ENCODE measurements at regions not wholly inside any gene's neighbourhood (a gene's known extent, or its start where the extent isn't known, plus 50 kb on each side); places are given as distances from the start of the nearest gene placed in this dataset.

GRCh38 chr15:70584838-70585706 lies 178.3 kb downstream of the UACA start:
- Histone ChIP-seq H3K27ac (ENCODE audit: insufficient read length, low read depth, low read length) (no peak overlapping the region), H3K56ac (ENCODE audit: insufficient read length, low read depth, low read length) (no peak overlapping the region), H3K79me2 (ENCODE audit: insufficient read depth, low read length) (no peaks in the 10 kb centered on the region), H3K4me2 (ENCODE audit: insufficient read depth, insufficient read length, low read length) (peak overlapping the region; percentile 86), H2BK120ac (ENCODE audit: low read depth, low read length, poor library complexity, severe bottlenecking) (no peak overlapping the region), H3K18ac (ENCODE audit: insufficient read length, low read depth, low read length) (peak overlapping the region; percentile 53), H4K91ac (ENCODE audit: insufficient read length, low read depth, low read length) (no peak overlapping the region), H3K9ac (ENCODE audit: extremely low read depth, insufficient read length, low read length) (no peak overlapping the region), H4K8ac (replicated peaks; ENCODE audit: insufficient read length, low read depth, low read length) (no peak overlapping the region), H4K20me1 (ENCODE audit: control insufficient read depth, insufficient read depth, insufficient read length) (no peaks in the 10 kb centered on the region), H2BK12ac (ENCODE audit: insufficient read length, low read depth, low read length) (no peak overlapping the region), H3T11ph (ENCODE audit: low read length) (no peak overlapping the region), H2BK5ac (ENCODE audit: insufficient read length, low read length) (no peak overlapping the region), H3K14ac (ENCODE audit: insufficient read depth, low read length) (peak overlapping the region; percentile 59; the same call in 1 of the 2 replicates), H3K9me3 (ENCODE audit: control insufficient read depth, low read depth, low read length) (no peaks in the 10 kb centered on the region), H4K5ac (ENCODE audit: insufficient read length, low read depth, low read length) (no peak overlapping the region), H2AK5ac (ENCODE audit: insufficient read length, low read length) (no peak overlapping the region), H3K4me1 (ENCODE audit: insufficient read depth, low read length) (no peaks in the 10 kb centered on the region; the same call in 1 of the 2 replicates), H2BK20ac (ENCODE audit: low read depth, low read length, poor library complexity, severe bottlenecking) (no peak overlapping the region), H2BK15ac (ENCODE audit: low read depth, low read length) (no peak overlapping the region), H3K4ac (ENCODE audit: low read depth, low read length) (no peak overlapping the region), H3K23me2 (ENCODE audit: insufficient read length, low read depth, low read length, poor library complexity, severe bottlenecking) (peaks cover 11% of the 10 kb centered on the region), H3K23ac (ENCODE audit: insufficient read length, low read depth, low read length) (no peak overlapping the region), H3K79me1 (ENCODE audit: insufficient read depth, low read depth, low read length, poor library complexity, severe bottlenecking) (no peaks in the 10 kb centered on the region), H3K27me3 (ENCODE audit: insufficient read depth, low read length) (peaks cover 5% of the 10 kb centered on the region; the same call in 1 of the 2 replicates), H2AFZ (ENCODE audit: low read length) (no peak overlapping the region)
- Mint-ChIP-seq H3K4me1 (peaks cover 22 to 27% of the 10 kb centered on the region in 2 experiments), H3K27ac (no peak overlapping the region), H3K9me3 (peaks cover 4 to 6% of the 10 kb centered on the region in 2 experiments; a peak in 4 of 5 replicates), H3K27me3 (ENCODE audit: low read depth) (peaks cover 35% of the 10 kb centered on the region), H3K4me3 (peak overlapping the region; percentile 60 to 71), H3K36me3 (ENCODE audit: insufficient read depth in 1 of 3, low read depth in 3 of 3) (peaks cover 0 to 5% (median 0%) of the 10 kb centered on the region in 3 experiments; a peak in 2 of 7 replicates)
- TF ChIP-seq CTCF (conservative IDR thresholded peaks at IDR 0.05), result peak; percentile 84
- peak; percentile 83 for DNase-seq
- WGBS (ENCODE audit: extremely low coverage, insufficient read length, low lambda C conversion rate), result no CpG with 5 or more reads among the region's 64 CpGs
